GM20431 (cell line): ENCODE measurements at regions not wholly inside any gene's neighbourhood (a gene's known extent, or its start where the extent isn't known, plus 50 kb on each side); places are given as distances from the start of the nearest gene placed in this dataset.

Experiments
- in situ Hi-C: fragments of 300-500 bp; cut with MseI, MboI; formaldehyde crosslinking; loops from one replicate; pipeline ENCODE4 v1.15.0; 2020; ENCODE audit warnings: low sequenced_read_pairs; ENCODE audit not compliant: unreplicated experiment

- in situ Hi-C loops: no loop called here
These were observed 219.5 kb downstream of the HLX start for GRCh38 chr1:221098471-221099405.

DNA sequence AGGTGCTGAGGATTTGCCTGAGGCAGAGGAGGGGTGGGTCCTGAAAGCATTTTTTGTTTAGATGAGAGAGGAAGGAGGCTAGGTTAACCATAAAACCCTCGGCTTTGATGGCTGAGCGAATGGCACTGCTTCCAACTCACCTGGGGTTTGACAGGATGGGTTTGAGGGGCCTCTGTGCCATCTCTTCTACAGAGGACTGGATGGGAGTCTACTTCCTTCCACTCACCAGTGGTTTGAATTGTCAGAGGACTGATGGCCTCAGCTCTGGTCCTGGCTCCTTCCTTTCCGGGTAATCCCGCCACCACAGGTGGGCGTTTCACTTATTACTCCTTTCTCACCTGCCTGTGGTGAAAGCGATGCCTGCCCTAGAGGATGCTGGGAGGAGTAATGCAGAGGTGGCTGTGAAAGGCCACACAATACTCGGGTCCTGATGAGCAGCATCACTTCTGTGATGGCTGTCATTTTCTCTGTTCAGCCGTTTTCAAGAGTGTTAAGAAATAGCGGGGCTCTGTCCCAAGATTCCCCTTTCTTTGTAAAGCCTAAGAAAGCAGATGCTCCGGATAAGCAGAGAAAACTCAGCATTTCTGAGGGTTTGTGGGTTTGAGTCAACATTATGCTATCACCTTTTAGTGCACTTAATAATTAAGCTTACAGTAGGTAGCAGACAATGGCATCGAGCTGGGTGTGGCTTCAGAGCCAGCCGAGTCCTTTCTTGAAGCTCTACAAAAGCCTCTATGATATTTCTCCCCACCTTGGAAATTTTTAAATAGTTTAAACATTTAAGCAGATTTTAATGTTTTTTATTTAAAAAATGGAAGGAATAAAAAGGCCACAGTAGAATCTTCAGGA lies 220.7 kb downstream of the HLX start:
- in situ Hi-C loops: no loop called here

DNA sequence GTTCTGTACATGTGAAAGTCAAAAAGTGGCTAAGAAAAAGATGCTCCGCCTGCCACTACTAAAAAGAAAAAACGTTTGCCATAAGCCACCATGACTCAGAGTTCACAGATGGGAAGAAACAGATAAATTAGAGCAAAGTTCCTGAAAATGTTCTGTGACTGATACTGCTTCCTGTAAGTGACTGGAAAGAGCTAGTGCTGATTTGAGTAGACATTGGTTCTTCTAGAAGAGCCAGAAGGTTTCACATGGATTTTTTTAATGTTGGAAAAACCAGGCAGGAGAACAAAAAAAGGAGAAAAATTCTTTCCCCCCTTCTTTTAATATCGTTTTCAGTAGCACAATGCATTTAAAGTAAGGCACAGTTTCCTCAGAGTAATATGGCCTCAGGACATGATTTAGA lies 221.4 kb downstream of the HLX start:
- in situ Hi-C loops: no loop called here

DNA sequence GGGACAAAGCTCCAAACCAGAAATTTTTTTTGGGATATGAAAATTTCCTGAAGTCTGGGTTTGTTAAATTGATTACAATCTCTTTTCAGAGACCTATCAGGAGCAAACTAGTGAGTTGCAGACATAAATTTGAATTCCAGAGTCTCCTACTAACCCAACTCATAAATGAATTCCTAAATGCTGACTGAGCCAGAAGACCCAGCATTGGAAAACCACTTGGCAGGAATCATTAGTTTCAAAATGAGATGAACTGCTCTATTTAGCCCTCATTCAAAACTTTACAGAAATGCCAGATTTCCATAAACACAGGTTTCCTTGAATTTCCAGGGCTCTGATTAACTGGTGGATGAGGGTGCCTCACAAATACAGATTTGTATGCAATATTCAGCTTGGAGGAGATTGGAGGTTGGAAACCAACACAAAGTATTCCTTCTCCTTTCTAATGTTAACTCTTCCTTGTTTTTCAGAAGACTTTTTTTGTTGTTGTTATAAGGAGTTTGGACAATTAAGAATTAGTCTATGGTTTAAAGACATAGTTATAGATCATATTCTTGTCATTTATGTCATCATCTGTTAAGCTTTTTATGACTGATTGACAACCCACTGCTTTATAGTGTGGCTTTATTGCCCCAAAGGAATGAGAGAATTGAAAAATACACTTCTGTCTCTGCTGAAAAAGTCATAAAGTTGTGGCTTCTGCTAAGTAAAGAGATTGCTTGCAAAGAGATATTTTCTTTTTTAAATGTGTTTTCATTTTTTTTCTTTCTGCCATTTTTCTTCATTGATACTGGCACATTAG lies 222.8 kb downstream of the HLX start:
- in situ Hi-C loops: no loop called here

DNA sequence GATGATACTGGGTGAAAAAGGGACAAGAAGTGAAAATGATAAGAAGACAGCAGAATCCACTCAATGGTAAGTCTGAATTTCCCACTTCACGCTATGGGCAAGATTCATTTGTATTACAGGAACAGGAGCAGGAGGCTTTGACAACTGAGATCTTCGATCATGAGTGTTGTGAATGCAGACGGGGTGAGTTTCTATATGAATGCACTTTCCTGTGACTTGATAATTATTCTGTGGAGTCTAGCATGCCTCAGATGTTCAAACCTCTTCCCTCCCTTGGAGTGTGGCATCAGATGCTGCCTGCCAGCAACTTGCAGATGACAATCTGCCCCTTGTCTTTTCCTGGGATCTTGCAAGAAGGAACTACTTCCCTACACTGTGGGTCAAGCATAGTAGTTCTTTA lies 225.4 kb downstream of the HLX start:
- in situ Hi-C loops: no loop called here

DNA sequence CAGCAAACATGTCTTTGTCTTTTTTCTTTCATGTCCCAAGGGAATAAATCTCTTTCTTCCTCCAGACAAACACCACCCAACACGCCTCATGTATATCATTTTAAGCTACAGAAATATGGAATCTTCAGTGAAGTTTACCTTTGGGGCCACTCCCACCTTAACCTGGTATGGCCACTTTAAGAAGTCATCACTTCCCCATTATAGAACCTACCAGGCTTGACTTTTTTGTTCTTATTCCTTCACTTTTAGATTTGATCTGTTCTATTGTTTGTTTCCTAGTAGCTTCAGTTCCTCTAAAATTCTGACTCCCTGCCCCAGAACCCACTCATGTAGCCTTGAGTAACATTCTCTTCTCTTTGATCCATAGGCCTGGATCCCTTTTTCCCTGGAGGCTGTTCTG lies 226.3 kb downstream of the HLX start:
- in situ Hi-C loops: no loop called here

DNA sequence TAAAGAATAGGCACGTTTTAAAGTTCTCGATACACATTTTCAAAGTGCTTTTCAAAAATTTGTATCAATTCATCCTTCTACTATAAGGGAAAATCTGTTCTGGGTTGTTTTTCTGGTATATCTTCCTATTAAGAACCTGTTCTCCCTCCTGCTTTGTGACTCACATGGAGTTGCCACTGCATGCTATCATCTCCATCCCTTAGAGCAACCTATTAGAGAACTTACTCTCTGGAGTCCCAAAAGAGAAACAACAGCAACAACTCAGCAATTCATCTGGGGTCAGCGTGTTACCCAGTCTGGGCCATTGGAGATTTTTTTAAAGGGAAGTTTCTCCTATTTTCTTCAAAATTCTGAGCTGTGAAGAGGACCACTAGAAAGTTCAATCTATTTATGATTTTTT lies 227.4 kb downstream of the HLX start:
- in situ Hi-C loops: no loop called here

DNA sequence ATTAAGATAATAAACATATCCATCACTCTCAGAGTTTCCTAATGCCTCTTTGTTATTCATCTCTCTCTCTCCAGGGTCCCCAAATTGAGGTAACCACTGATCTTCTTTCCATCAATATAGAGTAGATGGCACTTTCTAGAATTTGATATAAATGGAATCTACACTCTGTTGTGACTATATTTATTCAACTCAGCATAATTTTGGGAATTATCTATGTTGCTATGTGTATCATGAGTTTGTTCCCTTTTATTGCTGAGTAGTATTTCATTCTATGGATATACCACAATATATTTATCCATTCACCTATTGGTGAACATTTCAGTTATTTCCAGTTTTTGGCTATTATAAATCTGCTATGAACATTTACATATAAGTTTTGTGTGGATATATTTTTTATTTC lies 230.7 kb downstream of the HLX start:
- in situ Hi-C loops: no loop called here

DNA sequence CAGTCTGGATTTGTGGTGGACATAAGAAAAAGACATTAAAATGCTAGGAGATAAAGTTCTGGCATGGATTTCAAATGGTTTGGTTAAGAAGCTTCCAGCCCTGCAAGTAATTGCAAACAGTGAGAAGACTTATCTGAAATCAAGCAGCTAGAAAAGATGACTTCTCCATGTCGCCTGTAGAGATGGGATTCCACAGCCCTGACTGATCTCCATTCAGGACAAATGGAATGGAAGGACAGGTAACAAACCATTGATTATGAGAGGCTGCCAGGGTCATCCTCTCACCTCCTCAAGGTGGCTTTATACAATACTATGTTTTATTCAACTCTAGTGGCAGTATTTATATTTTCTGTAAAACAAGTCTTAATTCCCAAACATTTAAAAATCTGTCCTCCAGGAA lies 237.9 kb downstream of the HLX start:
- in situ Hi-C loops: no loop called here

DNA sequence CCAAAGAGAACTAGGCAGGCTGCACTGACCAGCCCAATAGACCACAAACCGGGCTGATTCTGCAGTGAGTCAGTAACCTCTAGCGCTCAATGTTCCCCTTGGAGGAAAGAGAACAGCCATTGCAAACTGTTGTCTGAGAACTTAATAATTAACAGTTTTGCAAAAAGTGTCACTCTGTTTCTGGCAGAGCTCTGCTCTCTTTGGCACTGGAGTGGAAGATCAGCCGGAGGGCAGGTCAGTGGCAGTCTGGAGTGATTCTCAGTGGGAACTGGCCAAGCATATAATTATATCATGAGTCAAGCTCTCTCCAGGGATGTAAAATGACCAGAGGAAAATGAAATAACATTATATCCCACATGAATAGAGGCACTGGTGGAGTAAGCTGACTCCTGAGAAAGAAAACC lies 238.3 kb downstream of the HLX start:
- in situ Hi-C loops: no loop called here

DNA sequence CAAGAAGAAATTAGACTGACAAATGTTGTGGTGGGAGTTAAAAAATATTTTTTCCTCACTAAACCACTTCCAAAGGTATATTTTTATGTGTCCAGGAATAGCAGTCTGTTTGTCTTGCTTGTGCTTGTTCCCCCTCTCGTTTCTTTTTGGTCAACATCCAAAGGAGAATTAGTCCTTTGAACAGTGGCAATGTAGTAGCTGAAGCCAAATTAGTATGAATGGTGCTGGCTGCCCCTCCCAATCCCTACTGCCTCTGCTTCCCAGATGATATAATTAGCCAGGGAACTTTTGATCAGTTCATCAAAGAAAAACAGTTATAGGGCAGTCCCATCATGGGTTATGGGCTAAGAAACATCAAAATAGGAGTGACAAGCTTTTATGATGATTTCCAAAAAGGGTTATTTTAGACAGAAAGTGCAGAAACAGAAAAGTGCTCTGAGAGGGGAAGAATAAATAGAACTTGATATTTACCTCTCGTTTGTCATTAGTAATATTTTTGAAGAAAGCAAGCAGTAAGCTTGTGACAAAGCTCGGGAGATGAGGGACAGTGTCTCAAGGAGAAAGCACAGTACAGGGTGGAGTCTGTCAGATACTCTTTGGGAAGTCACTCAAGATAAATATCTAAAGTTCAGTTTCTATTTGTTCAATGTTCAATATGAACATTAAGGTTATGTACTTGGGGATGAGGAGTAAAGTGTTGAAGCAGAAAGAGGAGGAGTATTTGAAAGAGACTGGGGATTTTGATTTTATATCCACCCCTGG lies 239.1 kb downstream of the HLX start:
- in situ Hi-C loops: no loop called here

GRCh38 chr1:221118938-221119320 lies 239.7 kb downstream of the HLX start:
- in situ Hi-C loops: no loop called here

- in situ Hi-C loops: no loop called here
These were observed 243.3 kb downstream of the HLX start for GRCh38 chr1:221122501-221122900.

- in situ Hi-C loops: no loop called here
These were observed 246.7 kb downstream of the HLX start for GRCh38 chr1:221125976-221126375.

DNA sequence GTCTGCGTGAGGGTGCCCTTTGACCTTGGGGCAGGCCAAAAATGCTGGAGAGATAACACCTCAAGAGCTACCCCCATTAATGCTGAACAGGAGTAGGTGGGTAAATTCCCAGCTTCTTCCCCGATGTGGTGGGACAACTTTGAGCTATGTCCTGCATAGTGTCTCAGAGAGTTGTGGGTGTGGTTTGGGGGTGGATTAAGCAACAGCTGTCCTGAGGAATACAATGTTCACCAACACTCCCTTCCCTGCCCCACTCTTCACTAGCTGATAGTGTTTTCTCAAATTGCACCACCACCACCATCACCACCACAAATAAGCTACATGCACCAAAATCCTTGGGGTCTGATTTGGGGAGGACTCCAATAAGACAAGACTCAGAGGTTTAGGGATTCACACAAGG lies 258.4 kb downstream of the HLX start:
- in situ Hi-C loops: no loop called here

DNA sequence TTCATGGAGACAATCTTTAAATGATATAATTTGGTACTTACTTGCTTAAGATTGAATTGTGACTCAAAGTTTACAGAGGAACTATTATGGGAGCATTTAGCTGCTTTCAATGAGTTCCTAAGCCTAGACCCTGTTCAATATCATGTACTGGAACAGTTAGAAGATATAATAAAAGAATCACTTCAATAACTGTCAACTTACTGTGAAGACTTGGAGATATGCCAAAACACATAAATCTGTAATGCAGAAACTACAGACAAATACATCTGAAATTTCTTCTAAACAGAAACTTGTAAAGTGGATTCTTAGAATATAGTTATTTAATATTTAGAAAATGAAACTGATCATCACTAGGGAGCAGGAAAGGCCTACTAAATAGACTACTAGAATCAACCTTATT lies 259.3 kb downstream of the HLX start:
- in situ Hi-C loops: no loop called here

- in situ Hi-C loops: no loop called here
These were observed 260.7 kb downstream of the HLX start for GRCh38 chr1:221139991-221140390.

- in situ Hi-C loops: no loop called here
These were observed 261.9 kb downstream of the HLX start for GRCh38 chr1:221141096-221141495.

- in situ Hi-C loops: no loop called here
These were observed 262.5 kb downstream of the HLX start for GRCh38 chr1:221141606-221142285.
